ENCODE measurements at regions not wholly inside any gene's neighbourhood (a gene's known extent, or its start where the extent isn't known, plus 50 kb on each side); places are given as distances from the start of the nearest gene placed in this dataset.

GRCh38 chr2:199216253-199216652 is 241.5 kb downstream of the SATB2 start:
- no peak for ATAC-seq

GRCh38 chr2:199207011-199207410 is 250.7 kb downstream of the SATB2 start:
- Histone ChIP-seq H3K36me3 (no peaks in the 10 kb centered on the region), H3K27me3 (no peaks in the 10 kb centered on the region), H3K4me1 (no peaks in the 10 kb centered on the region), H3K4me3 (no peak overlapping the region), H3K9me3 (peaks cover 0 to 10% (median 0%) of the 10 kb centered on the region in 3 donors), H3K27ac (no peak overlapping the region)
- intact Hi-C loops (cut with DNase I; ENCODE audit: low total_unique reads): no loop called here
- DNase-seq (no peak), ATAC-seq (no peak)
- in situ Hi-C loops (cut with MboI; ENCODE audit: low sequenced_read_pairs in 4 of 4): no loop called here
- no peak for TF ChIP-seq POLR2A (IDR thresholded peaks at IDR 0.05)
- no peak for TF ChIP-seq CTCF (IDR thresholded peaks at IDR 0.05 in 4 of 5, conservative IDR thresholded peaks at IDR 0.05 in 1 of 5)

More at GRCh38 chr2:199216253-199216652, 241.5 kb downstream of the SATB2 start:
- in situ Hi-C loops (cut with MboI; ENCODE audit: low sequenced_read_pairs in 4 of 4): no loop called here
- Histone ChIP-seq H3K27me3 (no peaks in the 10 kb centered on the region), H3K9me3 (peaks cover 0 to 14% (median 0%) of the 10 kb centered on the region in 3 donors), H3K36me3 (no peaks in the 10 kb centered on the region), H3K4me1 (no peaks in the 10 kb centered on the region), H3K4me3 (no peak overlapping the region), H3K27ac (no peak overlapping the region)
- no peak for DNase-seq
- TF ChIP-seq POLR2A (IDR thresholded peaks at IDR 0.05): no peak
- no peak for TF ChIP-seq CTCF (IDR thresholded peaks at IDR 0.05 in 4 of 5, conservative IDR thresholded peaks at IDR 0.05 in 1 of 5)
- intact Hi-C loops (cut with DNase I; ENCODE audit: low total_unique reads): no loop called here

- Histone ChIP-seq H3K36me3 (no peaks in the 10 kb centered on the region), H3K4me3 (no peak overlapping the region), H3K27ac (no peak overlapping the region), H3K4me1 (no peaks in the 10 kb centered on the region), H3K27me3 (no peaks in the 10 kb centered on the region), H3K9me3 (peaks cover 0 to 5% (median 0%) of the 10 kb centered on the region in 3 donors)
- ATAC-seq (no peak), DNase-seq (no peak)
- no peak for TF ChIP-seq POLR2A (IDR thresholded peaks at IDR 0.05)
- in situ Hi-C loops (cut with MboI; ENCODE audit: low sequenced_read_pairs in 4 of 4) (no loop called here), intact Hi-C loops (cut with DNase I; ENCODE audit: low total_unique reads) (no loop called here)
Observed at GRCh38 chr2:199206536-199206935, 251.2 kb downstream of the SATB2 start.

- TF ChIP-seq CTCF (IDR thresholded peaks at IDR 0.05 in 4 of 5, conservative IDR thresholded peaks at IDR 0.05 in 1 of 5): no peak
- no peak for TF ChIP-seq POLR2A (IDR thresholded peaks at IDR 0.05)
- Histone ChIP-seq H3K27ac (no peak overlapping the region), H3K4me3 (no peak overlapping the region), H3K9me3 (no peaks in the 10 kb centered on the region), H3K4me1 (no peaks in the 10 kb centered on the region), H3K36me3 (no peaks in the 10 kb centered on the region), H3K27me3 (no peaks in the 10 kb centered on the region)
- intact Hi-C loops (cut with DNase I; ENCODE audit: low total_unique reads): no loop called here
- in situ Hi-C loops (cut with MboI; ENCODE audit: low sequenced_read_pairs in 4 of 4): no loop called here
- no peak for DNase-seq
- ATAC-seq: no peak
Observed at GRCh38 chr2:199202964-199203363, 254.8 kb downstream of the SATB2 start.

- in situ Hi-C loops (cut with MboI; ENCODE audit: low sequenced_read_pairs in 4 of 4) (no loop called here), intact Hi-C loops (cut with DNase I; ENCODE audit: low total_unique reads) (no loop called here)
- Histone ChIP-seq H3K27me3 (no peaks in the 10 kb centered on the region), H3K4me3 (no peak overlapping the region), H3K36me3 (no peaks in the 10 kb centered on the region), H3K9me3 (no peaks in the 10 kb centered on the region), H3K4me1 (no peaks in the 10 kb centered on the region), H3K27ac (no peak overlapping the region)
- DNase-seq (no peak), ATAC-seq (no peak)
- TF ChIP-seq POLR2A (IDR thresholded peaks at IDR 0.05) (no peak), CTCF (IDR thresholded peaks at IDR 0.05 in 4 of 5, conservative IDR thresholded peaks at IDR 0.05 in 1 of 5) (no peak)
Observed at GRCh38 chr2:199201539-199201938, 256.2 kb downstream of the SATB2 start.

Measured in gastrocnemius medialis (tissue), 4 donors.